Gastroesophageal sphincter (tissue), 3 donors: ENCODE measurements at regions not wholly inside any gene's neighbourhood (a gene's known extent, or its start where the extent isn't known, plus 50 kb on each side); places are given as distances from the start of the nearest gene placed in this dataset.

Experiments used
- CTCF ChIP-seq, 4 experiments: fragments of 200-600 bp in 2 of 4; fragments of 450-650 bp in 2 of 4; sonication (generic) in 1 of 4; IDR thresholded peaks; one replicate each; pipeline ENCODE4 v1.5.1; 2017 to 2019; ENCODE audit warnings: antibody characterized with exemption in 4 of 4, mild to moderate bottlenecking in 2 of 4, moderate library complexity in 2 of 4
- EP300 ChIP-seq: sonication (generic); formaldehyde crosslinking; IDR thresholded peaks from one replicate; pipeline ENCODE4 v1.6.1; 2017; ENCODE audit warnings: antibody characterized with exemption, mild to moderate bottlenecking
- POLR2AphosphoS5 ChIP-seq: sonication (generic); formaldehyde crosslinking; IDR thresholded peaks from one replicate; pipeline ENCODE4 v1.6.1; 2017; ENCODE audit warnings: antibody characterized with exemption

GRCh38 chr10:30154126-30154525, 94.7 kb upstream of the JCAD start:
- TF ChIP-seq CTCF (IDR thresholded peaks at IDR 0.05), result no peak
- TF ChIP-seq POLR2AphosphoS5, result no peak
- no peak for TF ChIP-seq EP300
